HG02973 (cell line): ENCODE measurements at regions not wholly inside any gene's neighbourhood (a gene's known extent, or its start where the extent isn't known, plus 50 kb on each side); places are given as distances from the start of the nearest gene placed in this dataset.
"Not testable (repeated sequence)": the region's sequence is repeated elsewhere in the genome, so short reads cannot be mapped to it uniquely, and the experiment has no call there.

Source experiments
- ATAC-seq: cut with Tn5 transposase; IDR thresholded peaks from one replicate; pipeline ENCODE4 v1.9.1; 2021; ENCODE audit warnings: moderate library complexity; ENCODE audit not compliant: unreplicated experiment

GRCh38 chr12:9340422-9341259, 132.4 kb upstream of the PZP start:
- no peak for ATAC-seq

GRCh38 chr12:9337656-9338055, 129.5 kb upstream of the PZP start:
- ATAC-seq: no peak

GRCh38 chr12:9336375-9337011, 128.3 kb upstream of the PZP start:
- not testable (repeated sequence) for ATAC-seq

- no peak for ATAC-seq
Observed at GRCh38 chr12:9335867-9336266, 127.7 kb upstream of the PZP start.

GRCh38 chr12:9334964-9335363, 126.8 kb upstream of the PZP start:
- ATAC-seq: no peak

- no peak for ATAC-seq
Observed at GRCh38 chr12:9334041-9334692, 126.0 kb upstream of the PZP start.

- ATAC-seq: no peak
Observed at GRCh38 chr12:9333161-9333560, 125.0 kb upstream of the PZP start.

GRCh38 chr12:9332564-9332963, 124.4 kb upstream of the PZP start:
- ATAC-seq: no peak

GRCh38 chr12:9331218-9331626, 123.0 kb upstream of the PZP start:
- no peak for ATAC-seq

- ATAC-seq: no peak
Observed at GRCh38 chr12:9329019-9329418, 120.8 kb upstream of the PZP start.

GRCh38 chr12:9328065-9328464, 119.9 kb upstream of the PZP start:
- no peak for ATAC-seq

- ATAC-seq: no peak
Observed at GRCh38 chr12:9327320-9327719, 119.1 kb upstream of the PZP start.

GRCh38 chr12:9326849-9327248, 118.7 kb upstream of the PZP start:
- ATAC-seq: not testable (repeated sequence)

GRCh38 chr12:9326085-9326484, 117.9 kb upstream of the PZP start:
- no peak for ATAC-seq

- ATAC-seq: no peak
Observed at GRCh38 chr12:9325471-9325870, 117.3 kb upstream of the PZP start.

GRCh38 chr12:9324782-9325181, 116.6 kb upstream of the PZP start:
- no peak for ATAC-seq

- no peak for ATAC-seq
Observed at GRCh38 chr12:9323144-9323681, 115.0 kb upstream of the PZP start.

GRCh38 chr12:9319842-9320173, 111.6 kb upstream of the PZP start:
- no peak for ATAC-seq

- ATAC-seq: no peak
Observed at GRCh38 chr12:9319044-9319841, 111.0 kb upstream of the PZP start.

GRCh38 chr12:9313479-9313878, 105.3 kb upstream of the PZP start:
- ATAC-seq: not testable (repeated sequence)
